ENCODE measurements at regions not wholly inside any gene's neighbourhood (a gene's known extent, or its start where the extent isn't known, plus 50 kb on each side); places are given as distances from the start of the nearest gene placed in this dataset.

GRCh38 chr18:73264562-73264921 lies 396.8 kb upstream of the NETO1 start:
- no peak for DNase-seq

- DNase-seq = no peak
These were observed 394.1 kb upstream of the NETO1 start for GRCh38 chr18:73261923-73262322.

- DNase-seq = no peak
These were observed 393.5 kb upstream of the NETO1 start for GRCh38 chr18:73261243-73261642.

GRCh38 chr18:73258375-73259087 lies 390.7 kb upstream of the NETO1 start:
- no peak for DNase-seq

- DNase-seq = no peak
These were observed 386.8 kb upstream of the NETO1 start for GRCh38 chr18:73254564-73254963.

GRCh38 chr18:73249030-73249429 lies 381.2 kb upstream of the NETO1 start:
- DNase-seq = no peak

- DNase-seq = no peak
These were observed 379.0 kb upstream of the NETO1 start for GRCh38 chr18:73246763-73247162.

GRCh38 chr18:73245345-73245744 lies 377.6 kb upstream of the NETO1 start:
- DNase-seq = no peak

GRCh38 chr18:73244401-73244800 lies 376.6 kb upstream of the NETO1 start:
- DNase-seq = no peak

- DNase-seq = no peak
These were observed 373.1 kb upstream of the NETO1 start for GRCh38 chr18:73240899-73241298.

- no peak for DNase-seq
These were observed 368.1 kb upstream of the NETO1 start for GRCh38 chr18:73235921-73236320.

GRCh38 chr18:73235491-73235890 lies 367.7 kb upstream of the NETO1 start:
- no peak for DNase-seq

- DNase-seq = no peak
These were observed 365.1 kb upstream of the NETO1 start for GRCh38 chr18:73232933-73233332.

GRCh38 chr18:73220663-73221062 lies 352.9 kb upstream of the NETO1 start:
- DNase-seq = no peak

- DNase-seq = no peak
These were observed 350.5 kb upstream of the NETO1 start for GRCh38 chr18:73218293-73218692.

GRCh38 chr18:73214970-73215369 lies 347.2 kb upstream of the NETO1 start:
- no peak for DNase-seq

GRCh38 chr18:73212442-73212841 lies 344.7 kb upstream of the NETO1 start:
- no peak for DNase-seq

GRCh38 chr18:73201940-73202339 lies 334.2 kb upstream of the NETO1 start:
- DNase-seq = no peak

- DNase-seq = no peak
These were observed 331.4 kb upstream of the NETO1 start for GRCh38 chr18:73199151-73199550.

GRCh38 chr18:73189718-73190117 lies 321.9 kb upstream of the NETO1 start:
- DNase-seq = no peak

- no peak for DNase-seq
These were observed 300.4 kb upstream of the NETO1 start for GRCh38 chr18:73168236-73168635.

GRCh38 chr18:73164430-73164829 lies 296.6 kb upstream of the NETO1 start:
- no peak for DNase-seq

- DNase-seq = no peak
These were observed 295.4 kb upstream of the NETO1 start for GRCh38 chr18:73163236-73163635.

GRCh38 chr18:73156117-73156516 lies 288.3 kb upstream of the NETO1 start:
- DNase-seq = no peak

GRCh38 chr18:73153271-73153670 lies 285.5 kb upstream of the NETO1 start:
- no peak for DNase-seq

- no peak for DNase-seq
These were observed 283.3 kb upstream of the NETO1 start for GRCh38 chr18:73151086-73151485.

All from stimulated activated naive CD4-positive, alpha-beta T cell treated with Interleukin-2 at 50 U/mL for 16 hours (primary cell).